ENCODE measurements at regions not wholly inside any gene's neighbourhood (a gene's known extent, or its start where the extent isn't known, plus 50 kb on each side); places are given as distances from the start of the nearest gene placed in this dataset.

GRCh38 chr15:61748529-61748928 is 311.7 kb downstream of the VPS13C start:
- H3K23ac ChIP-seq (ENCODE audit: insufficient read length, low read depth, low read length), result no peak overlapping the region
- no peak overlapping the region for H4K8ac ChIP-seq (replicated peaks; ENCODE audit: insufficient read length, low read depth, low read length)
- no peak overlapping the region for H3K18ac ChIP-seq (ENCODE audit: insufficient read length, low read depth, low read length)
- H2BK120ac ChIP-seq (ENCODE audit: low read depth, low read length, poor library complexity, severe bottlenecking), result no peak overlapping the region
- H3K23me2 ChIP-seq (ENCODE audit: insufficient read length, low read depth, low read length, poor library complexity, severe bottlenecking), result no peaks in the 10 kb centered on the region
- H2AK5ac ChIP-seq (ENCODE audit: insufficient read length, low read length), result no peak overlapping the region
- Mint-ChIP-seq H3K36me3 (ENCODE audit: insufficient read depth in 1 of 3, low read depth in 3 of 3) (no peaks in the 10 kb centered on the region), H3K4me1 (peaks cover 0 to under 1% of the 10 kb centered on the region in 2 experiments; a peak in 2 of 4 replicates), H3K27me3 (ENCODE audit: low read depth) (no peaks in the 10 kb centered on the region), H3K9me3 (no peaks in the 10 kb centered on the region), H3K4me3 (no peak overlapping the region), H3K27ac (no peak overlapping the region)
- no peak overlapping the region for H4K91ac ChIP-seq (ENCODE audit: insufficient read length, low read depth, low read length)
- TF ChIP-seq CTCF (conservative IDR thresholded peaks at IDR 0.05), result no peak
- H3K9me3 ChIP-seq (ENCODE audit: control insufficient read depth, low read depth, low read length), result no peaks in the 10 kb centered on the region
- H2AFZ ChIP-seq (ENCODE audit: low read length), result no peak overlapping the region
- no peaks in the 10 kb centered on the region for H3K79me2 ChIP-seq (ENCODE audit: insufficient read depth, low read length)
- H3K9ac ChIP-seq (ENCODE audit: extremely low read depth, insufficient read length, low read length), result no peak overlapping the region
- WGBS (ENCODE audit: extremely low coverage, insufficient read length, low lambda C conversion rate), result no CpG with 5 or more reads among the region's 2 CpGs
- no peak overlapping the region for H3K14ac ChIP-seq (ENCODE audit: insufficient read depth, low read length)
- H3K79me1 ChIP-seq (ENCODE audit: insufficient read depth, low read depth, low read length, poor library complexity, severe bottlenecking), result no peaks in the 10 kb centered on the region
- no peaks in the 10 kb centered on the region for H4K20me1 ChIP-seq (ENCODE audit: control insufficient read depth, insufficient read depth, insufficient read length)
- no peaks in the 10 kb centered on the region for H3K27me3 ChIP-seq (ENCODE audit: insufficient read depth, low read length)
- DNase-seq, result no peak
- no peaks in the 10 kb centered on the region for H3K4me1 ChIP-seq (ENCODE audit: insufficient read depth, low read length)
- H3K56ac ChIP-seq (ENCODE audit: insufficient read length, low read depth, low read length), result no peak overlapping the region
- H3T11ph ChIP-seq (ENCODE audit: low read length), result no peak overlapping the region
- H4K5ac ChIP-seq (ENCODE audit: insufficient read length, low read depth, low read length), result no peak overlapping the region
- no peak overlapping the region for H2BK5ac ChIP-seq (ENCODE audit: insufficient read length, low read length)
- H2BK15ac ChIP-seq (ENCODE audit: low read depth, low read length), result no peak overlapping the region
- H2BK12ac ChIP-seq (ENCODE audit: insufficient read length, low read depth, low read length), result no peak overlapping the region
- H3K27ac ChIP-seq (ENCODE audit: insufficient read length, low read depth, low read length), result no peak overlapping the region
- no peak overlapping the region for H3K4me2 ChIP-seq (ENCODE audit: insufficient read depth, insufficient read length, low read length)
- H2BK20ac ChIP-seq (ENCODE audit: low read depth, low read length, poor library complexity, severe bottlenecking), result no peak overlapping the region
- no peak overlapping the region for H3K4ac ChIP-seq (ENCODE audit: low read depth, low read length)
